Neural cell (in vitro differentiated cells): ENCODE measurements at regions not wholly inside any gene's neighbourhood (a gene's known extent, or its start where the extent isn't known, plus 50 kb on each side); places are given as distances from the start of the nearest gene placed in this dataset.

Source experiments
- H2AFZ ChIP-seq: fragments of 200-600, 300-800 bp; sonication (generic), shearing (Covaris generic); 2 replicates; pipeline ENCODE4 v1.6.0; 2014; ENCODE audit warnings: low read depth, mild to moderate bottlenecking, antibody characterized with exemption, low read length, moderate library complexity
- H3F3A ChIP-seq: fragments of 200-600 bp; shearing (Covaris generic); 2 replicates; pipeline ENCODE4 v1.6.1; 2016; ENCODE audit warnings: mild to moderate bottlenecking, moderate library complexity, mixed read lengths, antibody characterized with exemption, low read length; ENCODE audit not compliant: insufficient read depth, poor library complexity, severe bottlenecking
- H3K27ac ChIP-seq: fragments of 200-600, 300-800 bp; sonication (generic), shearing (Covaris generic); 2 replicates; pipeline ENCODE4 v1.5.1; 2014; ENCODE audit warnings: mild to moderate bottlenecking, low read length, moderate library complexity
- H3K27me3 ChIP-seq: fragments of 300-800, 200-600 bp; sonication (generic), shearing (Covaris generic); 2 replicates; pipeline ENCODE4 v1.6.0; 2014; ENCODE audit warnings: mild to moderate bottlenecking, low read depth, low read length, moderate library complexity; ENCODE audit not compliant: insufficient read depth
- H3K36me3 ChIP-seq: fragments of 300-800, 200-600 bp; sonication (generic), shearing (Covaris generic); 2 replicates; pipeline ENCODE4 v1.5.1; 2014; ENCODE audit warnings: mild to moderate bottlenecking, antibody characterized with exemption, low read length, moderate library complexity; ENCODE audit not compliant: insufficient read depth
- H3K4me2 ChIP-seq: fragments of 300-800, 200-600 bp; sonication (generic), shearing (Covaris generic); 2 replicates; pipeline ENCODE4 v1.6.0; 2014; ENCODE audit warnings: mild to moderate bottlenecking, low read length
- H3K4me3 ChIP-seq: fragments of 300-800, 200-600 bp; sonication (generic), shearing (Covaris generic); 2 replicates; pipeline ENCODE4 v1.5.1; 2014; ENCODE audit warnings: mild to moderate bottlenecking, low read length, moderate library complexity
- H3K79me2 ChIP-seq: fragments of 200-600 bp; shearing (Covaris generic); replicated peaks from 2 replicates; pipeline ENCODE4 v1.6.0; 2014; ENCODE audit warnings: mild to moderate bottlenecking, low read length, moderate library complexity; ENCODE audit not compliant: insufficient read depth
- H3K9ac ChIP-seq: fragments of 300-800, 200-600 bp; sonication (generic), shearing (Covaris generic); 2 replicates; pipeline ENCODE4 v1.6.1; 2016; ENCODE audit warnings: mild to moderate bottlenecking, low read length, mixed read lengths
- H3K9me2 ChIP-seq: fragments of 200-600 bp; shearing (Covaris generic); 2 replicates; pipeline ENCODE4 v1.6.1; 2016; ENCODE audit warnings: mild to moderate bottlenecking, low read length, mixed read lengths; ENCODE audit not compliant: insufficient read depth
- H3K9me3 ChIP-seq: fragments of 200-600, 300-800 bp; sonication (generic), shearing (Covaris generic); 2 replicates; pipeline ENCODE4 v1.6.1; 2016; ENCODE audit warnings: mild to moderate bottlenecking, mixed run types, low read length, moderate library complexity, mixed read lengths
- H4K20me1 ChIP-seq: fragments of 200-600 bp; shearing (Covaris generic); 2 replicates; pipeline ENCODE4 v1.6.1; 2016; ENCODE audit warnings: mild to moderate bottlenecking, mixed run types; ENCODE audit not compliant: insufficient read depth
- CTCF ChIP-seq: fragments of 450-650 bp; IDR thresholded peaks from 2 replicates; pipeline ENCODE4 v1.5.1; 2014; ENCODE audit warnings: antibody characterized with exemption, mild to moderate bottlenecking, moderate library complexity; ENCODE audit not compliant: poor library complexity, severe bottlenecking
- EP300 ChIP-seq: fragments of 450-650 bp; conservative IDR thresholded peaks from 2 replicates; pipeline ENCODE4 v1.6.1; 2014; ENCODE audit warnings: antibody characterized with exemption, mild to moderate bottlenecking, moderate library complexity; ENCODE audit not compliant: poor library complexity, severe bottlenecking
- EZH2 ChIP-seq: fragments of 200-600, 300-800 bp; shearing (Covaris generic), sonication (generic); IDR thresholded peaks from 2 replicates; pipeline ENCODE4 v1.6.1; 2014; ENCODE audit warnings: antibody characterized with exemption, low read length, borderline replicate concordance, mild to moderate bottlenecking; ENCODE audit not compliant: insufficient read depth, poor library complexity, severe bottlenecking
- MXI1 ChIP-seq: fragments of 450-650 bp; conservative IDR thresholded peaks from 2 replicates; pipeline ENCODE4 v1.6.1; 2014; ENCODE audit warnings: antibody characterized with exemption, mild to moderate bottlenecking; ENCODE audit not compliant: poor library complexity, severe bottlenecking
- POLR2AphosphoS5 ChIP-seq: IDR thresholded peaks from 2 replicates; pipeline ENCODE4 v1.6.1; 2012
- RAD21 ChIP-seq: fragments of 450-650 bp; conservative IDR thresholded peaks from 2 replicates; pipeline ENCODE4 v1.6.1; 2014; ENCODE audit warnings: antibody characterized with exemption, mild to moderate bottlenecking, moderate library complexity
- REST ChIP-seq: IDR thresholded peaks from 2 replicates; pipeline ENCODE4 v1.6.1; 2012; ENCODE audit warnings: borderline replicate concordance
- SMC3 ChIP-seq: fragments of 450-650 bp; conservative IDR thresholded peaks from 2 replicates; pipeline ENCODE4 v1.6.1; 2014; ENCODE audit warnings: antibody characterized with exemption, mild to moderate bottlenecking, moderate library complexity; ENCODE audit not compliant: poor library complexity
- TAF1 ChIP-seq: IDR thresholded peaks from 2 replicates; pipeline ENCODE4 v1.6.1; 2012; ENCODE audit warnings: low read depth

- no peaks in the 10 kb centered on the region for H3K27me3 ChIP-seq
- no peaks in the 10 kb centered on the region for H3K9me2 ChIP-seq
- no peaks in the 10 kb centered on the region for H4K20me1 ChIP-seq
- H3K9ac ChIP-seq = no peak overlapping the region
- no peak for TF ChIP-seq SMC3
- H3K4me2 ChIP-seq = no peak overlapping the region
- no peak overlapping the region for H3K4me3 ChIP-seq
- H2AFZ ChIP-seq = no peak overlapping the region
- H3K27ac ChIP-seq = no peak overlapping the region
- H3K79me2 ChIP-seq = no peaks in the 10 kb centered on the region
- H3F3A ChIP-seq = no peaks in the 10 kb centered on the region
- no peaks in the 10 kb centered on the region for H3K36me3 ChIP-seq
- H3K9me3 ChIP-seq = no peaks in the 10 kb centered on the region
These were observed 389.9 kb downstream of the SHQ1 start for GRCh38 chr3:72458375-72458774.

GRCh38 chr3:72454441-72454840 lies 393.8 kb downstream of the SHQ1 start:
- H3K9ac ChIP-seq = no peak overlapping the region

More at GRCh38 chr3:72454441-72454840, 393.8 kb downstream of the SHQ1 start:
- Histone ChIP-seq H3K27me3 (no peaks in the 10 kb centered on the region), H3K4me3 (no peak overlapping the region), H3K9me3 (no peaks in the 10 kb centered on the region), H3K9me2 (no peaks in the 10 kb centered on the region), H3K27ac (no peak overlapping the region), H3K36me3 (no peaks in the 10 kb centered on the region), H3K4me2 (no peak overlapping the region), H3K79me2 (no peaks in the 10 kb centered on the region), H3F3A (no peaks in the 10 kb centered on the region), H2AFZ (no peak overlapping the region), H4K20me1 (no peaks in the 10 kb centered on the region)
- TF ChIP-seq POLR2AphosphoS5 (no peak), MXI1 (no peak), EZH2 (no peak), TAF1 (no peak), REST (no peak), SMC3 (no peak), CTCF (no peak), EP300 (no peak), RAD21 (no peak)
